NB4 (cell line): ENCODE measurements at regions not wholly inside any gene's neighbourhood (a gene's known extent, or its start where the extent isn't known, plus 50 kb on each side); places are given as distances from the start of the nearest gene placed in this dataset.

Source experiments
- CTCF ChIP-seq: IDR thresholded peaks from one replicate; pipeline ENCODE4 v1.5.1; 2012; ENCODE audit warnings: low read depth, low read length
- MAX ChIP-seq: IDR thresholded peaks from 2 replicates; pipeline ENCODE4 v1.6.1; 2011; ENCODE audit warnings: low read depth, low read length
- MYC ChIP-seq: IDR thresholded peaks from 2 replicates; pipeline ENCODE4 v1.6.1; 2011; ENCODE audit warnings: low read depth, low read length
- POLR2A ChIP-seq: IDR thresholded peaks from 2 replicates; pipeline ENCODE4 v1.6.1; 2011; ENCODE audit warnings: mild to moderate bottlenecking; ENCODE audit not compliant: insufficient read length; ENCODE audit errors: extremely low read depth

- TF ChIP-seq CTCF: no peak
- TF ChIP-seq MAX: no peak
- no peak for TF ChIP-seq POLR2A
- TF ChIP-seq MYC: no peak
These were observed 207.2 kb upstream of the C1orf87 start for GRCh38 chr1:60280819-60281218.
